Mesodermal cell (in vitro differentiated cells): ENCODE measurements at regions not wholly inside any gene's neighbourhood (a gene's known extent, or its start where the extent isn't known, plus 50 kb on each side); places are given as distances from the start of the nearest gene placed in this dataset.

ENCODE experiments used
- H3K27ac ChIP-seq: 2 replicates; pipeline ENCODE4 v1.7.0; 2013; ENCODE audit warnings: mild to moderate bottlenecking, low read depth, low read length, moderate library complexity; ENCODE audit not compliant: severe bottlenecking
- H3K36me3 ChIP-seq: 2 replicates; pipeline ENCODE4 v1.7.1; 2013; ENCODE audit warnings: mild to moderate bottlenecking, low read length, moderate library complexity; ENCODE audit not compliant: control insufficient read depth, insufficient read depth
- H3K4me1 ChIP-seq: one replicate; pipeline ENCODE4 v1.7.1; 2013; ENCODE audit warnings: mild to moderate bottlenecking, low read length; ENCODE audit not compliant: insufficient read depth, control insufficient read depth, poor library complexity, severe bottlenecking
- H3K4me3 ChIP-seq: 2 replicates; pipeline ENCODE4 v1.7.0; 2013; ENCODE audit warnings: low read length, control low read depth, mild to moderate bottlenecking; ENCODE audit not compliant: insufficient read depth, poor library complexity, severe bottlenecking; ENCODE audit errors: extremely low read depth
- H3K9me3 ChIP-seq: 2 replicates; pipeline ENCODE4 v1.7.1; 2013; ENCODE audit warnings: mild to moderate bottlenecking, low read length, moderate library complexity; ENCODE audit not compliant: control insufficient read depth
- WGBS, 2 experiments: methylation state at CpG; one replicate each; pipeline ENCODE4 v1.1.5; 2013; ENCODE audit warnings: missing lambda C conversion rate in 2 of 2; ENCODE audit not compliant: insufficient coverage in 2 of 2; 5-methylcytosine and 5-hydroxymethylcytosine counted together

- H3K9me3 ChIP-seq: no peaks in the 10 kb centered on the region
- no peaks in the 10 kb centered on the region for H3K4me1 ChIP-seq
- no peak overlapping the region for H3K27ac ChIP-seq
- WGBS, 2 experiments: 88 to 100% methylated on average over 1 to 4 of the region's 6 CpGs
- no peaks in the 10 kb centered on the region for H3K36me3 ChIP-seq
- no peak overlapping the region for H3K4me3 ChIP-seq
Measured at GRCh38 chr13:31853643-31854326, 114.5 kb downstream of the RXFP2 start.

GRCh38 chr13:31859571-31859970 lies 120.2 kb downstream of the RXFP2 start:
- no peak overlapping the region for H3K27ac ChIP-seq

GRCh38 chr13:31860002-31860401 lies 120.7 kb downstream of the RXFP2 start:
- no peaks in the 10 kb centered on the region for H3K36me3 ChIP-seq
- no peak overlapping the region for H3K27ac ChIP-seq
- 95 to 100% methylated on average over 4 of the region's 5 CpGs for WGBS, 2 experiments
- no peaks in the 10 kb centered on the region for H3K4me1 ChIP-seq
- H3K9me3 ChIP-seq: no peaks in the 10 kb centered on the region
- no peak overlapping the region for H3K4me3 ChIP-seq

More at GRCh38 chr13:31859571-31859970, 120.2 kb downstream of the RXFP2 start:
- no peaks in the 10 kb centered on the region for H3K9me3 ChIP-seq
- H3K4me3 ChIP-seq: no peak overlapping the region
- H3K36me3 ChIP-seq: no peaks in the 10 kb centered on the region
- H3K4me1 ChIP-seq: no peaks in the 10 kb centered on the region
- 0 to 57% methylated on average over 1 of the region's 5 CpGs for WGBS, 2 experiments

GRCh38 chr13:31862828-31863227 lies 123.5 kb downstream of the RXFP2 start:
- WGBS, 2 experiments: 100% methylated on average over 1 of the region's 3 CpGs; no CpG with 5 or more reads in 1 of the 2 experiments
- Histone ChIP-seq H3K36me3 (no peaks in the 10 kb centered on the region), H3K9me3 (no peaks in the 10 kb centered on the region), H3K27ac (no peak overlapping the region), H3K4me1 (no peaks in the 10 kb centered on the region), H3K4me3 (no peak overlapping the region)

GRCh38 chr13:31864307-31864706 lies 125.0 kb downstream of the RXFP2 start:
- no peaks in the 10 kb centered on the region for H3K9me3 ChIP-seq
- 100% methylated on average over 1 of the region's 2 CpGs for WGBS, 2 experiments
- H3K4me1 ChIP-seq: no peaks in the 10 kb centered on the region

DNA sequence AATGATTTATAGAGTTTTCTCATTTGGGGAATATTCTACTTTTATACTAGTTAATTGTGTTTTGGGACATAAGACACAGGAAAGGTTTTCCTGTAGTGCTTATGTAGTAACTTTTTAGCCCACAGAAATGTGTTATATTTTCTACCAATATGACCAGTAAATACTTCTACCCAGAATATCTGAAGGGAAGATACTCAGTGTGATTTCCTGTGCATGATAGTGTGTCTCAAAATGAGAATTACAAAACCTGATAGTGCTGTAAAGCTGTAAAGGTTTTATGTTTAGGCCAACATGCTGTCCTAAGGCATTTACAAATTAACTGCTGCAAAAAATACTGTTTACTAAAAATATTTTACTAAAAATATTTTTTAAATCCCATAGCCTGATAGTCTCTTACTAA lies 126.8 kb downstream of the RXFP2 start:
- Histone ChIP-seq H3K36me3 (no peaks in the 10 kb centered on the region), H3K27ac (no peak overlapping the region), H3K9me3 (no peaks in the 10 kb centered on the region), H3K4me1 (no peaks in the 10 kb centered on the region), H3K4me3 (no peak overlapping the region)

More at GRCh38 chr13:31864307-31864706, 125.0 kb downstream of the RXFP2 start:
- no peak overlapping the region for H3K27ac ChIP-seq
- no peak overlapping the region for H3K4me3 ChIP-seq
- no peaks in the 10 kb centered on the region for H3K36me3 ChIP-seq

- H3K36me3 ChIP-seq: no peaks in the 10 kb centered on the region
- H3K4me1 ChIP-seq: no peaks in the 10 kb centered on the region
- H3K27ac ChIP-seq: no peak overlapping the region
- H3K4me3 ChIP-seq: no peak overlapping the region
- H3K9me3 ChIP-seq: no peaks in the 10 kb centered on the region
Measured at GRCh38 chr13:31867709-31868108, 128.4 kb downstream of the RXFP2 start.

GRCh38 chr13:31869582-31869981 lies 130.3 kb downstream of the RXFP2 start:
- Histone ChIP-seq H3K9me3 (no peaks in the 10 kb centered on the region), H3K36me3 (no peaks in the 10 kb centered on the region), H3K27ac (no peak overlapping the region), H3K4me1 (no peaks in the 10 kb centered on the region), H3K4me3 (no peak overlapping the region)
- WGBS, 2 experiments: 88 to 100% methylated on average over 1 to 2 of the region's 2 CpGs

DNA sequence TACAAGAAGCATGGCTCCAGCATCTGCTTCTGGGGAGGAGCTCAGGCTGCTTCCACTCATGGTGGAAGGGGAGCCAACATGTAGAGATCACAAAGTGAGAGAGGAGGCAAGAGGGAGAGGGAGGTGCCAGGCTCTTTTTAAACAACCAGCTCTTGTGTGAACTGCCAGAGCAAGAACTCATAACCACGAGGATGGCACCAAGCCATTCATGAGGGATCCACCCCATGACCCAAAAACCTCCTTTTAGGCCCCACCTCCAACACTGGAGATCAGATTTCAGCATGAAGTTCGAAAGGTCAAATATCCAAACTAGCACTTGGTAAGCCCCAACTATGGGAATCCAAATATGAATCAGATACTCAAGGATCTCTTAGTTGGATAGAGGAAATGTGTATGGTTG lies 131.2 kb downstream of the RXFP2 start:
- Histone ChIP-seq H3K4me1 (no peaks in the 10 kb centered on the region), H3K27ac (no peak overlapping the region), H3K9me3 (no peaks in the 10 kb centered on the region), H3K36me3 (no peaks in the 10 kb centered on the region), H3K4me3 (no peak overlapping the region)
- 60% methylated on average over 1 of the region's 2 CpGs; no CpG with 5 or more reads in 1 of the 2 experiments for WGBS, 2 experiments

GRCh38 chr13:31873145-31873544 lies 133.8 kb downstream of the RXFP2 start:
- Histone ChIP-seq H3K27ac (no peak overlapping the region), H3K4me3 (no peak overlapping the region), H3K36me3 (no peaks in the 10 kb centered on the region), H3K9me3 (no peaks in the 10 kb centered on the region), H3K4me1 (no peaks in the 10 kb centered on the region)
- 27 to 38% methylated on average over 1 of the region's 2 CpGs for WGBS, 2 experiments

DNA sequence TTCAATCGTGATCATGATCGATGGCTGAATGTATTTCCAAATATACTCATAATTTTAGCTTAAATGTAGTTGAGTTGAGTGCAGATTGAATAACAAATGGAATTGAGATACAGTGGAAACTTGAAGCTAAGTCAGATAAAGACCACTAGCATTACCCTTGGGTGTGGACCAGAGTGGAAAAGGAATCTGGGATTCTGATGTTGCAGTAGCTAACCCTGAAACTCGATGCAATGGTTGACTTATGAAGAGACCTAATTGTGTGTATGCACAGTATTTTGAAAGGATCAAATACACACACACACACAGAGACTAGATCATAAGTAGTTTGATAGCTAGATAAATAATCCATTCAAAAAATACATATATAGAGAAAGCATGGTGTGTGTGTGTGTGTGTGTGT lies 135.8 kb downstream of the RXFP2 start:
- WGBS, 2 experiments: 90% methylated on average over 2 of the region's 3 CpGs; no CpG with 5 or more reads in 1 of the 2 experiments
- H3K4me1 ChIP-seq: no peaks in the 10 kb centered on the region
- no peak overlapping the region for H3K27ac ChIP-seq
- H3K36me3 ChIP-seq: no peaks in the 10 kb centered on the region
- no peak overlapping the region for H3K4me3 ChIP-seq
- H3K9me3 ChIP-seq: no peaks in the 10 kb centered on the region
